K562 (cell line): ENCODE measurements at regions not wholly inside any gene's neighbourhood (a gene's known extent, or its start where the extent isn't known, plus 50 kb on each side); places are given as distances from the start of the nearest gene placed in this dataset.

ENCODE experiments used
- ATAC-seq: fragments of 200-7000 bp; cut with Tn5 transposase; 3 replicates; pipeline ENCODE4 v1.9.1; 2020; ENCODE audit warnings: moderate library complexity
- BruUV-seq: library from RNA; stranded (reverse); fragments of 400-500 nt; replicated peaks from 2 replicates; lab custom pipeline; 2021; lab: Mats Ljungman, UMichigan
- CTCF ChIA-PET: fragments of 300-600 bp; formaldehyde crosslinking; extraction: SDS; loops from one replicate; lab custom pipeline; 2021; ENCODE audit warnings: low intra/inter-chr PET ratio; lab: Yijun Ruan, JAX
- POLR2A ChIA-PET: fragments of 300-600, 350-650 bp; sonication (Branson Sonifier 250); formaldehyde crosslinking; extraction: SDS; loops from one replicate; lab custom pipeline; 2021; ENCODE audit warnings: antibody characterized with exemption, inconsistent platforms; lab: Yijun Ruan, JAX
- DNase-seq, 4 experiments: peaks; one replicate each; pipeline versions ENCODE4 v3.0.0 to v3.0.0-alpha.2; 2011 to 2018; ENCODE audit warnings: low spot score in 3 of 4, mixed read lengths in 3 of 4; ENCODE audit errors: extremely low read depth in 1 of 4
- FAIRE-seq: peaks from 2 replicates; lab custom pipeline; 2011; peaks lifted over from hg19 to GRCh38; lab: Jason Lieb, UNC
- H2AFZ ChIP-seq: 2 replicates; pipeline ENCODE4 v1.6.0; 2011; ENCODE audit warnings: low read depth, low read length, control low read depth, inconsistent platforms
- H3K27ac ChIP-seq: fragments of 200-600 bp; 3 replicates; pipeline ENCODE4 v1.8.0; 2011; ENCODE audit warnings: low read depth, mild to moderate bottlenecking, control low read depth, inconsistent platforms, low read length, moderate library complexity, mixed read lengths; ENCODE audit errors: extremely low read depth
- H3K27me3 ChIP-seq, 2 experiments: fragments of 300-600 bp in 1 of 2; 2 replicates in 1 of 2; 3 replicates in 1 of 2; pipeline versions ENCODE4 v1.6.0 to v1.8.0; 2011; ENCODE audit warnings: inconsistent platforms in 2 of 2, low read length in 2 of 2, mild to moderate bottlenecking in 1 of 2, mixed read lengths in 1 of 2, moderate library complexity in 1 of 2; ENCODE audit not compliant: control insufficient read depth in 2 of 2, insufficient read depth in 2 of 2
- H3K36me3 ChIP-seq: fragments of 300-600 bp; 3 replicates; pipeline ENCODE4 v1.8.0; 2011; ENCODE audit warnings: mild to moderate bottlenecking, low read length, inconsistent platforms; ENCODE audit not compliant: control insufficient read depth, insufficient read depth
- H3K4me1 ChIP-seq, 2 experiments: fragments of 200-600 bp in 1 of 2; replicated peaks in 1 of 2; 2 replicates in 1 of 2; 3 replicates in 1 of 2; pipeline versions ENCODE4 v1.5.1 to v1.8.0; 2011; ENCODE audit warnings: inconsistent platforms in 2 of 2, low read length in 2 of 2, mild to moderate bottlenecking in 1 of 2, mixed read lengths in 1 of 2, moderate library complexity in 1 of 2; ENCODE audit not compliant: control insufficient read depth in 2 of 2, insufficient read depth in 2 of 2
- H3K4me2 ChIP-seq: 2 replicates; pipeline ENCODE4 v1.6.1; 2011; ENCODE audit warnings: low read length, control low read depth, inconsistent platforms, mixed read lengths; ENCODE audit not compliant: insufficient read depth
- H3K4me3 ChIP-seq: fragments of 200-600 bp; sonication (generic), shearing (Covaris generic); 2 replicates; pipeline ENCODE4 v1.5.1; 2016; ENCODE audit warnings: control low read depth, inconsistent platforms
- H3K79me2 ChIP-seq: fragments of 200-600 bp; 3 replicates; pipeline ENCODE4 v1.8.0; 2011; ENCODE audit warnings: low read length, inconsistent platforms; ENCODE audit not compliant: control insufficient read depth, insufficient read depth
- H3K9ac ChIP-seq, 2 experiments: 2 replicates each; pipeline versions ENCODE4 v1.6.0 to v1.6.1; 2011; ENCODE audit warnings: low read depth in 2 of 2, low read length in 2 of 2, control low read depth in 1 of 2, inconsistent platforms in 1 of 2, mild to moderate bottlenecking in 1 of 2, mixed read lengths in 1 of 2; ENCODE audit not compliant: insufficient read depth in 1 of 2
- H3K9me1 ChIP-seq: one replicate; pipeline ENCODE4 v1.6.0; 2011; ENCODE audit warnings: inconsistent platforms, mild to moderate bottlenecking, low read length, moderate library complexity; ENCODE audit not compliant: control insufficient read depth, insufficient read depth
- H3K9me3 ChIP-seq: replicated peaks from 2 replicates; pipeline ENCODE4 v1.5.1; 2011; ENCODE audit warnings: low read depth, low read length, inconsistent platforms; ENCODE audit not compliant: control insufficient read depth, insufficient read depth
- H4K20me1 ChIP-seq: replicated peaks from 2 replicates; pipeline ENCODE4 v1.6.1; 2011; ENCODE audit warnings: low read length, inconsistent platforms, mixed read lengths; ENCODE audit not compliant: control insufficient read depth, insufficient read depth
- CBFB ChIP-seq: sonication (generic); formaldehyde crosslinking; IDR thresholded peaks from 2 replicates; pipeline ENCODE4 v1.4.0; 2020; ENCODE audit warnings: mild to moderate bottlenecking, missing genetic modification reagents
- GTF3C2 ChIP-seq: IDR thresholded peaks from 3 replicates; pipeline ENCODE4 v1.6.1; 2011; ENCODE audit warnings: borderline replicate concordance, mild to moderate bottlenecking, moderate library complexity; ENCODE audit not compliant: insufficient read length; ENCODE audit errors: extremely low read depth
- SETDB1 ChIP-seq: IDR thresholded peaks from one replicate; pipeline ENCODE4 v1.6.1; 2012; ENCODE audit warnings: low read length, control low read depth, inconsistent platforms
- SIN3A ChIP-seq, 2 experiments: fragments of 150-350 bp in 1 of 2; IDR thresholded peaks; 2 replicates each; pipeline ENCODE4 v1.6.1; 2011 to 2016; ENCODE audit warnings: borderline replicate concordance in 2 of 2, low read depth in 2 of 2, low read length in 2 of 2, mild to moderate bottlenecking in 2 of 2, moderate library complexity in 2 of 2; ENCODE audit not compliant: control insufficient read depth in 1 of 2
- XRCC3 ChIP-seq: fragments of 450-650 bp; IDR thresholded peaks from 2 replicates; pipeline ENCODE4 v1.6.1; 2017; ENCODE audit warnings: mild to moderate bottlenecking, moderate library complexity
- ZFP36 ChIP-seq: fragments of 150-350 bp; IDR thresholded peaks from 2 replicates; pipeline ENCODE4 v1.6.1; 2018; ENCODE audit warnings: low read length, low read depth; ENCODE audit not compliant: partially characterized antibody
- ZNF24 ChIP-seq: fragments of 450-650 bp; IDR thresholded peaks from 2 replicates; pipeline ENCODE4 v1.6.1; 2016
- WGBS: fragments of 100-300 bp; shearing (Covaris generic); methylation state at CpG from one replicate; pipeline ENCODE4 v1.1.6; 2016; ENCODE audit warnings: low coverage, mixed read lengths; ENCODE audit not compliant: insufficient coverage; ENCODE audit errors: missing lambda C conversion rate; 5-methylcytosine and 5-hydroxymethylcytosine counted together
- in situ Hi-C: fragments of 300-500 bp; cut with MboI; formaldehyde crosslinking; loops from 4 replicates; pipeline ENCODE4 v1.15.0; 2018; ENCODE audit warnings: inconsistent platforms, mixed read lengths
- intact Hi-C: fragments of 100-400 bp; cut with micrococcal nuclease; formaldehyde crosslinking; loops from 2 replicates; pipeline ENCODE4 v1.14.2; 2022
- TF ChIP-seq, protein P1 (sequence below): IDR thresholded peaks from 2 replicates; pipeline ENCODE4 v1.6.1; 2016; ENCODE audit warnings: missing genetic modification characterization, missing compliant biosample characterization
- TF ChIP-seq, protein P2 (sequence below): IDR thresholded peaks from 2 replicates; pipeline ENCODE4 v1.6.1; 2011; ENCODE audit warnings: borderline replicate concordance, low read depth, mild to moderate bottlenecking, moderate library complexity, low read length; ENCODE audit not compliant: insufficient read depth, poor library complexity, severe bottlenecking
- TF ChIP-seq, protein P3 (sequence below): fragments of 250-450 bp; sonication (Bioruptor Pico); IDR thresholded peaks from 2 replicates; pipeline ENCODE4 v1.5.1; 2021; ENCODE audit warnings: mild to moderate bottlenecking

DNA sequence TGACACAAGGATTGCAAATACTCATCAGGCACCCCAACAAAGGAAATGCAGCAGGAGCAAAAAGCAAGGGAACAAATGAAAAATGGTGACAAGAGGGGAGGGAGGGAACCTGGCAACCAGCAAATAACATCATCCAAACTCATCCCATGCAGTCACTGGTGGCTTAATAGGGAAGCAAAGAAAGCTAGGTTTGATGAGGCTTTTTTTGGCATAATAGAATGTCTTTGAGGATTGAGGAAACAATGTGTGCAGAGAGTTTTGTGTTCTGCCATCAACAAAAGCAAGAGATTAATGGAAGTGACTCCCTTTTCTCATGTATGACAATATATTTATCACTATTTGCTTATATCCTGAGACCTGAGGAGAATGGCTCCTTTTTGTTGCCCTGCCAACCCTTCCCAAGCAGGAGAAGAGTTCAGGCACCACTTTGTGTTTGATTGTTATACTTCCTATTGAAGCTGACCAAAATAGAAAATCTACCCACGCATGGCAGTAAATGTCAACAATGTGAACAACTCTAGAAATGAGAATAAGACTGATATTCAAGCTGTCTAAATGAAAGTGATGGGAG, 375.7 kb downstream of the CAAP1 start:
- Histone ChIP-seq H3K27me3 (no peaks in the 10 kb centered on the region), H3K9ac (no peak overlapping the region), H3K9me1 (no peaks in the 10 kb centered on the region), H3K36me3 (no peaks in the 10 kb centered on the region), H3K9me3 (no peaks in the 10 kb centered on the region), H4K20me1 (no peaks in the 10 kb centered on the region), H3K4me2 (no peak overlapping the region), H2AFZ (no peak overlapping the region)
- intact Hi-C loops: no loop called here
- POLR2A ChIA-PET: no interaction called here
- no peak for FAIRE-seq
- ATAC-seq: no peak
- no CpG with 5 or more reads among the region's 1 CpG for WGBS
- no peak for DNase-seq
- no TSS peak for BruUV-seq
- CTCF ChIA-PET: no interaction called here
- TF ChIP-seq SETDB1 (no peak), GTF3C2 (no peak), SIN3A (IDR thresholded peaks at IDR 0.05; ENCODE audit: borderline replicate concordance in 2 of 2, control insufficient read depth in 1 of 2, low read depth in 2 of 2, low read length in 2 of 2) (no peak), CBFB (no peak), ZFP36 (no peak), XRCC3 (no peak), ZNF24 (no peak)
- TF ChIP-seq, protein P1, sequence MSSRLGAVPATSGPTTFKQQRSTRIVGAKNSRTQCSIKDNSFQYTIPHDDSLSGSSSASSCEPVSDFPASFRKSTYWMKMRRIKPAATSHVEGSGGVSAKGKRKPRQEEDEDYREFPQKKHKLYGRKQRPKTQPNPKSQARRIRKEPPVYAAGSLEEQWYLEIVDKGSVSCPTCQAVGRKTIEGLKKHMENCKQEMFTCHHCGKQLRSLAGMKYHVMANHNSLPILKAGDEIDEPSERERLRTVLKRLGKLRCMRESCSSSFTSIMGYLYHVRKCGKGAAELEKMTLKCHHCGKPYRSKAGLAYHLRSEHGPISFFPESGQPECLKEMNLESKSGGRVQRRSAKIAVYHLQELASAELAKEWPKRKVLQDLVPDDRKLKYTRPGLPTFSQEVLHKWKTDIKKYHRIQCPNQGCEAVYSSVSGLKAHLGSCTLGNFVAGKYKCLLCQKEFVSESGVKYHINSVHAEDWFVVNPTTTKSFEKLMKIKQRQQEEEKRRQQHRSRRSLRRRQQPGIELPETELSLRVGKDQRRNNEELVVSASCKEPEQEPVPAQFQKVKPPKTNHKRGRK: no peak
- TF ChIP-seq, protein P2, sequence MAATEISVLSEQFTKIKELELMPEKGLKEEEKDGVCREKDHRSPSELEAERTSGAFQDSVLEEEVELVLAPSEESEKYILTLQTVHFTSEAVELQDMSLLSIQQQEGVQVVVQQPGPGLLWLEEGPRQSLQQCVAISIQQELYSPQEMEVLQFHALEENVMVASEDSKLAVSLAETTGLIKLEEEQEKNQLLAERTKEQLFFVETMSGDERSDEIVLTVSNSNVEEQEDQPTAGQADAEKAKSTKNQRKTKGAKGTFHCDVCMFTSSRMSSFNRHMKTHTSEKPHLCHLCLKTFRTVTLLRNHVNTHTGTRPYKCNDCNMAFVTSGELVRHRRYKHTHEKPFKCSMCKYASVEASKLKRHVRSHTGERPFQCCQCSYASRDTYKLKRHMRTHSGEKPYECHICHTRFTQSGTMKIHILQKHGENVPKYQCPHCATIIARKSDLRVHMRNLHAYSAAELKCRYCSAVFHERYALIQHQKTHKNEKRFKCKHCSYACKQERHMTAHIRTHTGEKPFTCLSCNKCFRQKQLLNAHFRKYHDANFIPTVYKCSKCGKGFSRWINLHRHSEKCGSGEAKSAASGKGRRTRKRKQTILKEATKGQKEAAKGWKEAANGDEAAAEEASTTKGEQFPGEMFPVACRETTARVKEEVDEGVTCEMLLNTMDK: no peak
- TF ChIP-seq, protein P3, sequence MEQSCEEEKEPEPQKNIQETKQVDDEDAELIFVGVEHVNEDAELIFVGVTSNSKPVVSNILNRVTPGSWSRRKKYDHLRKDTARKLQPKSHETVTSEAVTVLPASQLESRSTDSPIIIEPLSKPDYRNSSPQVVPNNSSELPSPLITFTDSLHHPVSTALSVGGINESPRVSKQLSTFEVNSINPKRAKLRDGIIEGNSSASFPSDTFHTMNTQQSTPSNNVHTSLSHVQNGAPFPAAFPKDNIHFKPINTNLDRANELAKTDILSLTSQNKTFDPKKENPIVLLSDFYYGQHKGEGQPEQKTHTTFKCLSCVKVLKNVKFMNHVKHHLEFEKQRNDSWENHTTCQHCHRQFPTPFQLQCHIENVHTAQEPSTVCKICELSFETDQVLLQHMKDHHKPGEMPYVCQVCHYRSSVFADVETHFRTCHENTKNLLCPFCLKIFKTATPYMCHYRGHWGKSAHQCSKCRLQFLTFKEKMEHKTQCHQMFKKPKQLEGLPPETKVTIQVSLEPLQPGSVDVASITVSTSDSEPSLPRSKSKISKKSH: no peak
- TF ChIP-seq, all 486 proteins: peak for 0
- in situ Hi-C loops: no loop called here
- Histone ChIP-seq H3K79me2 (no peaks in the 10 kb centered on the region), H3K4me3 (no peak overlapping the region), H3K4me1 (no peaks in the 10 kb centered on the region), H3K27ac (no peak overlapping the region)
